LHCN-M2 (cell line): ENCODE measurements at regions not wholly inside any gene's neighbourhood (a gene's known extent, or its start where the extent isn't known, plus 50 kb on each side); places are given as distances from the start of the nearest gene placed in this dataset.
A peak's percentile ranks its signal among the peaks of the same experiment; 100 is the strongest.
"Not testable (repeated sequence)": the region's sequence is repeated elsewhere in the genome, so short reads cannot be mapped to it uniquely, and the experiment has no call there.

ENCODE experiments used
- DNase-seq: peaks from one replicate; pipeline ENCODE4 v3.0.0-alpha.2; 2012; ENCODE audit warnings: low read depth

- peak; percentile 72 for DNase-seq
These were observed 298.3 kb downstream of the HS3ST1 start for GRCh38 chr4:11130195-11130970.

DNA sequence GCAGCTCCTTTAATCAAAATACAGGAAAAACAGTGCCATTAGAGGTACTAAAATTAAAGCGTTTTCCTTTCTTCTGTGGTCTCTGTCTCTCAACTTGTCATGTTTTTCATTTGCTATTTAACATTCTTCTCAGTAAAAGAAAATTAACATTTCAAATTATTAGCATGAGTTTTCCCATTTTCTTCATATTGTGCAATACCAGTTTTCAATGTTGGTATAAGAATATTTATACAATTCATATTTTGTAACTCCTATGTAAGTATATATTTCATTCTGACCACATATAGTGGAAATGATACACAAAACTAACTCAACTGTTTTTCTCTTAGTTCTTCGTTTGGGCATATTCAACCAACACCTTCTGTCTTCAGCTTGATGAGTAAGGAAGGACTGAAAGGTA is 308.3 kb downstream of the HS3ST1 start:
- DNase-seq: no peak

DNA sequence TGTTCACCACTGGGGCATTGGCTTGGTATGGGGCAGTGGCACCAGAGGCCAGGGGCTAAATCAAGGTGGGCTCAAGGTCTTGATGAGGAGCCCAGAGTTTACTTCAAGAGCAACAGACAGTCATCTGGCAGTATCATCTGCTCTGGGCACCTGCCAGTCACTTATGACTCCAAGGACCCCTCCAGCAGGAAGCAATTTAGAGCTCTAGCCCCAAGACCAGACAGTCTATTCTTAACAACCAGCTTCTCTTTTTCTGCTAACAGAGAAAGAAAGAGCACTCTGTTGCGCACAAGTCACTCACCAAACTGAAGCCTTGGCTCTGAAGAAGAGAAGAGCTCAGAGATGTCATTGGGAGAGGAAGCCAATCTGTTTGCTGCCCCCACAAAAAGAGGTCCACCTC is 309.2 kb downstream of the HS3ST1 start:
- DNase-seq: no peak

GRCh38 chr4:11118513-11118912 is 310.2 kb downstream of the HS3ST1 start:
- DNase-seq: no peak

DNA sequence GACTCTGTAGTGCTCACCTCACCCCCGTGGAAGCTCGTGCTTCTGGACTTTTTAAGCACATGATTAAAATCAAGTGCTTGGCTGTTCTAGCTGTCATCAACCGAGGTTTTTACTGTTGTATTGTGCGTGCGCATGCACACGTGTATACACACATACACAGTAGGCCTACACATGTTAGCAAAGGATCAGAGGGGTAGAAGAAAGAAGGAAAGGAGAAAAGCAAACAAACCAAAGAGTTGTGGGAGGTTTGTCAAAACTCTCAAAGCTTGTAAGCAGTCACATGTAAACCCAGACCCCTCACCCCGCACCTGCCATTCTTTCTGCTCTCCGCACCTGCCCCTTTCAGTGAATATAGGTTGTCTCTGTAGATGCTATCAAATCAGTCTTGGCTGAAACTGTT is 311.8 kb downstream of the HS3ST1 start:
- no peak for DNase-seq

- DNase-seq: no peak
These were observed 316.8 kb downstream of the HS3ST1 start for GRCh38 chr4:11111876-11112275.

DNA sequence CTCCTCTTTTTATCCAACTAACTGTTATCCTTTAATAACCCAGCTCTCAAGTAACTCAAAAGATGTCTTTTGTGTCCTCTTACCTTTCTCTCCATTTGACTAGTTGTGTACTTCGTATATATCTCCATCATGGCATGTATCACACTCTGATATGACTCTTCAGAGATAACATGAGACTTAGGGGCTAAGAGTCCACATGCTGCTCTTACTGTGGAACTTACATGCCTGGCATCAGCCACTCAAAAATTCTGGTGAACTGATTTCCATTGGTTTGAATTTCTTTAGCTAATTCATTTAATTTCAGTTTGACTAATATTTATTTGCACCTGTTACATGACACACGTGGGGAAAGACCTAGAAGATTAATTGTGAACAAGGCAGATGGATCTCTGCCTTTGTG is 317.3 kb downstream of the HS3ST1 start:
- no peak for DNase-seq

- DNase-seq: no peak
These were observed 321.9 kb downstream of the HS3ST1 start for GRCh38 chr4:11106759-11107158.

- peak; percentile 9 for DNase-seq
These were observed 322.5 kb downstream of the HS3ST1 start for GRCh38 chr4:11106190-11106589.

- DNase-seq: no peak
These were observed 323.0 kb downstream of the HS3ST1 start for GRCh38 chr4:11105715-11106114.

GRCh38 chr4:11098461-11098860 is 330.2 kb downstream of the HS3ST1 start:
- no peak for DNase-seq

DNA sequence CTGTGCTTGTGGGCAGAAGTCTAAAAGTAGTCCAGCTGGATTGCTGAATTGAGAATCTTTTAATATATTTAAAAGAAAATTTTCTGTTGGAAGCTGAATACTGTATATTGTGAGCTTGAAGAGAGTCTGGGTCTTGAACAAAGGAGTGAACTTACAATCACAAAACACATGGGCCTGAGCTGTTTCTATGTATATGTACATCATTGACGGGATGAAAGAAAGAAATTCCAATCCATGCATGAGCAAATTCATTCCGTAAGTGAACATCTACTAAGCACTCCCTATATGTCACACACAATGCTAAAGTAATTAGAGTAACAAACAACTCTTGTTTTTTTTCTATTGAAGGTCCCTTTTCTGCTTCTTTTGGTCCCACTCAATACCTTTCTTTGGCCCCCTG is 331.0 kb downstream of the HS3ST1 start:
- no peak for DNase-seq

DNA sequence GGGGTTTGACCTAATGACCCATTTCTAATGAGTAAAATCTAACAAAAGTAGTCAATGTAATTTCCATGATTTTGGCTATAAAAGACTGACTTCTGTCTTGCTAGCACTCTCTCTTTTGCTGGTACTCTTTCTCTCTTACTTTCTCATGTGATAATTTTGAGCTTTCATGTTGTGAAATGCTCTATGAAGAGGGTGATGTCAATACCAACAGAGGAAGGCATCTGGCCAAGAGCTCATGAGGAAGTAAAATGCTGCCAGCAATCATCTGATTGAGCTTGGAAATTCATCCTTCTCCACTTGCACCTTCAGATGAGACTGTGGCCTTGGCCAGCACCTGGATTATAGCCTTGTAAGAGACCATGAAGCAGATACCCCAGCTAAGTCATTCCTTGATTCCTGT is 347.7 kb downstream of the HS3ST1 start:
- DNase-seq: no peak

DNA sequence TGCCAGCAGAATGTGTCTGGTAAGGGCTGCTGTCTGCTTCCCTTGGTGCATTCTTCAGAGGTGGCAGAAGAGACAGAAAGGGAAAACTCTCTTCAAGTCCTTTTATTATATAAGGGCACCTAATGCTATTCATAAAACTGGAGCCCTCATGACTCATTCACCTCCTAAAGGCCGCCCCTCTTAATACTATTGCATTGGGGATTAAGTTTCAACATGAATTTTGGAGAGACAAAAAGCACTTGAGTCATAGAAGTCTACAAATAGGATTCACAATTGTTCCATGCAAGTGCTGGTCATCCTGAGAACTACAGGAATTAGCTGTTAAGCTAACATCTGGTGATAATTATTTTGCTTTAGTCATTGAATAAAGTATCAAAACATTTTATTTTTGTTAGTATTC is 349.5 kb downstream of the HS3ST1 start:
- peak; percentile 35 for DNase-seq

DNA sequence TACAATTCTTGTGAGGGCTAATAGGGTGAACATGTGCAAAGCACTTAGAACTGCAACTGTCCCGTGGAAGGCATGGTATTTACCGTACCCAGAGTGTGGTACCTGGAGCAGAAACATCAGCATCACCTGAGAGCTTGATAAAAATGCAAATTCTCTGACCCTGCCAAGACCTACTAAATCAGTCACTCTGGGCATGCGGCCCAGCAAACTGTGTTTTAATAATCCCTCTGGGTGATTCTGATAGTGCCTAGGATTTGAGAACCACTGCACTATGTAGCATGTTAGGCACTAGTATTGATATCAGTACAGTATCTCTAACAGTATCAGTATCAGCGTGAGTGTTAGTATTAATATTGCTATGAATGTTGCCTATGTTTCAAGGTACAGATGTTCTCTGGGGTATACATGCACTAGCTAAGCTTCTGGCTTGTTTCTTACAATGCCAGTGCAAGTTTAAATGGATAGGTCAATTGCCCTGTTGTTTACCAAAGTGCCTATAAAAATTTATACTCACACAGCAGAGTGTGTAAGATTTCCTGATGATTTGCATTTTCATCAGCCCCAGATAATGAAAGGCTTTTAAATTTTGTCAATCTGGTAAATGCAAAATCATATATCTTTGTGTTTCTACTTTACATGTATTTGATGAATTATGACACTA is 354.0 kb downstream of the HS3ST1 start:
- no peak for DNase-seq

DNA sequence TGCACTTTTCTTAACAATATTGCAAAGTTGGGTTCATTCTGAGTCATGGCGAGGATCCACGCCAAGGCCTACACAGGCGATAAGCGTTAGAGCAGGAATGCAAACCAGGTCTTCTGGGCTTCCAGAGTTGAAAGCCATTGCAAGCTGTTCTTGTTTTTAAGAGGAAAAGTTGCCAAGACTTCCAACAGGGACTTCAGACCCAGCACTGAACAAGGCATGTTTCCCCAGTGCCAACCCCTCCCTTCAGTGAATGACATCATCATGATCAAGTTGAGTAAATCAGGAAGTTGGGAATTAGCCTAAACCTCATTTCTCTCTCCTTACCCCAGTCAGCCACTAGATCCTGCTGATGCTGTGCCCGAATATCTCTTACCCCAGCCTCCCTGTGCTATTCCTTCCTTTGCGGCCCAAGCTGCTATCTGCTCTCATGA is 355.1 kb downstream of the HS3ST1 start:
- DNase-seq: peak; percentile 18

DNA sequence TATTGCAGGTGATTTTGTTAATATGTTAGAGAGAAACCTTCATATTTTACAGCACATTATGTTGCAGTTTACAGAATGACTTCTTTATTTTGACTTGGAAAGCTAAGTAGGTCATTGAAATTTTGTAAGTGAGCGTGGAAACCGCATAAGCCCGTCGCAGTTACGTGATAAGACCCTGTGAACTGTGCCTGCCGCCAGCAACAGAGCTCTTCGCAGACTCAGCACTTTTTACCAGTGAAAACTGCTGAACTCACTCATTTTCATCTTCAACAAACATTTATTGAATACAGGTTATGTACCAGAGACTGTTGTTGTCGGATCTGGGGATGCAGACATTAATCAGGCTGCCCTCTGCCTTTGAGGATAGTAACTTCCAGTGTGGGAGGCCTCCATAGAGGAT is 355.7 kb downstream of the HS3ST1 start:
- no peak for DNase-seq

DNA sequence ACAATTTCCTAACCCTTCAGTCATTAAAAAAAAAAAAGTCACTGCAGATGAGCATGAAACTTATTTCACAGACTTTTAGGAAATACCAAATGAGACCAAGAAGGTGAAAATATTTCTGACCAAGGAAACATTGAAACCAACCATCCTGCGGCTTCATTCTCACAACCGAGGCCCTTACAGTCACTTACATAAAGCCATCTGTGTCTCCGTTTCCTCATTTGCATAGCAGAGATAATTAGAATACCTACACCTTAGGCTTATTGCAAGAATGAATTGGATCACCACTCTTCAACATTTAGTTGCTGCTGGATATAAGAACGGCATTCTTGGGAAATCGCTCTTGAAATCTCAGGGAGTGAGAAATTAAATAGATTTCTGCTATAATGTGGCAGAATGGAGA is 356.2 kb downstream of the HS3ST1 start:
- no peak for DNase-seq

GRCh38 chr4:11070813-11071212 is 357.9 kb downstream of the HS3ST1 start:
- DNase-seq: no peak

GRCh38 chr4:11069581-11070211 is 359.0 kb downstream of the HS3ST1 start:
- no peak for DNase-seq

GRCh38 chr4:11069083-11069482 is 359.6 kb downstream of the HS3ST1 start:
- no peak for DNase-seq

- not testable (repeated sequence) for DNase-seq
These were observed 362.1 kb downstream of the HS3ST1 start for GRCh38 chr4:11066584-11066983.

DNA sequence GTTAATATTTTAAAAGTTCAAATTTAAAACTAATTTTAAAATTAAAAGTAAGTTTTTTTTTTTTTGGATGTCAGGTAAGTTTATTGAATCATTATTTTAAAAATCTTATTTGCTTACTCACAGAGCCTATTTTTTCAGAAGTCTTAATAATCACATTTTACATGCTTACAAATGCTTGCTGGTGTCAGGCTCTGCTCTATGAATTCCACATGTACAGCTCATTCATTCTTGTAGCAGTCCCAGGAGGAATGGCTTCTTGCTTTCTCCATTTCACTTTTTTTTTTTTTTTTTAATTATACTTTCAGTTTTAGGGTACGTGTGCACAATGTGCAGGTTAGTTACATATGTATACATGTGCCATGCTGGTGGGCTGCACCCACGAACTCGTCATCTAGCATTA is 368.1 kb downstream of the HS3ST1 start:
- DNase-seq: not testable (repeated sequence)
